Thyroid gland (tissue), 4 donors: ENCODE measurements at regions not wholly inside any gene's neighbourhood (a gene's known extent, or its start where the extent isn't known, plus 50 kb on each side); places are given as distances from the start of the nearest gene placed in this dataset.

ENCODE experiments used
- POLR2A ChIP-seq, 2 donors: fragments of 450-650 bp; IDR thresholded peaks; one replicate each; pipeline ENCODE4 v1.6.1; 2017; ENCODE audit warnings: antibody characterized with exemption in 2 of 2, mild to moderate bottlenecking in 2 of 2, moderate library complexity in 1 of 2
- TF ChIP-seq, protein P1 (sequence below), 6 experiments: fragments of 200-600 bp in 3 of 6; fragments of 450-650 bp in 3 of 6; sonication (generic) in 3 of 6; IDR thresholded peaks; one replicate each; pipeline ENCODE4 v1.5.1; 2016 to 2019; ENCODE audit warnings: antibody characterized with exemption in 6 of 6, mild to moderate bottlenecking in 2 of 6, inconsistent platforms in 1 of 6, moderate library complexity in 1 of 6

DNA sequence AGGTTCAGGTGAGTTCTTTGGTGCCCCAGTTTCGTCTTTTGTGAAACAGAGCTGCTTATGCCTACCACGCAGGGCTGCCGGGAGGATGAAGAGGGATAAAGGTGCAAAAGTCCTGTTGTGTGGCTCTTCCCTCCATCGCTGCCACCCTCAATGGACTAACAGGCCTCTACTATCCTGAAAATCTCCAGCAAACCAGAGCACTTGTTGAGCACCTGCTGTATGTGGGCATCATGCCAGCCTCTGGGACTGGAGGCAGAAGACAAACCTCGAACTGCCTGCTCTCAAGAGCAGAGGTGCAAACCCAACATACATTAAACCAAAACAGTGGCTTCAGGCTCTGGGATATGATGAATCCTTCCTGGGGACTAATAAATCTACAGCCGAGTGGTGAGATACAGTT lies 174.1 kb downstream of the ACTL8 start:
- TF ChIP-seq, protein P1, sequence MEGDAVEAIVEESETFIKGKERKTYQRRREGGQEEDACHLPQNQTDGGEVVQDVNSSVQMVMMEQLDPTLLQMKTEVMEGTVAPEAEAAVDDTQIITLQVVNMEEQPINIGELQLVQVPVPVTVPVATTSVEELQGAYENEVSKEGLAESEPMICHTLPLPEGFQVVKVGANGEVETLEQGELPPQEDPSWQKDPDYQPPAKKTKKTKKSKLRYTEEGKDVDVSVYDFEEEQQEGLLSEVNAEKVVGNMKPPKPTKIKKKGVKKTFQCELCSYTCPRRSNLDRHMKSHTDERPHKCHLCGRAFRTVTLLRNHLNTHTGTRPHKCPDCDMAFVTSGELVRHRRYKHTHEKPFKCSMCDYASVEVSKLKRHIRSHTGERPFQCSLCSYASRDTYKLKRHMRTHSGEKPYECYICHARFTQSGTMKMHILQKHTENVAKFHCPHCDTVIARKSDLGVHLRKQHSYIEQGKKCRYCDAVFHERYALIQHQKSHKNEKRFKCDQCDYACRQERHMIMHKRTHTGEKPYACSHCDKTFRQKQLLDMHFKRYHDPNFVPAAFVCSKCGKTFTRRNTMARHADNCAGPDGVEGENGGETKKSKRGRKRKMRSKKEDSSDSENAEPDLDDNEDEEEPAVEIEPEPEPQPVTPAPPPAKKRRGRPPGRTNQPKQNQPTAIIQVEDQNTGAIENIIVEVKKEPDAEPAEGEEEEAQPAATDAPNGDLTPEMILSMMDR (IDR thresholded peaks at IDR 0.05) = no peak
- TF ChIP-seq POLR2A (IDR thresholded peaks at IDR 0.05) = no peak
